Amniotic stem cell (primary cell): ENCODE measurements at regions not wholly inside any gene's neighbourhood (a gene's known extent, or its start where the extent isn't known, plus 50 kb on each side); places are given as distances from the start of the nearest gene placed in this dataset.
"Not testable (repeated sequence)": the region's sequence is repeated elsewhere in the genome, so short reads cannot be mapped to it uniquely, and the experiment has no call there.

ENCODE experiments used
- DNase-seq: peaks from one replicate; lab custom pipeline; 2025; lab: John Stamatoyannopoulos, UW

DNA sequence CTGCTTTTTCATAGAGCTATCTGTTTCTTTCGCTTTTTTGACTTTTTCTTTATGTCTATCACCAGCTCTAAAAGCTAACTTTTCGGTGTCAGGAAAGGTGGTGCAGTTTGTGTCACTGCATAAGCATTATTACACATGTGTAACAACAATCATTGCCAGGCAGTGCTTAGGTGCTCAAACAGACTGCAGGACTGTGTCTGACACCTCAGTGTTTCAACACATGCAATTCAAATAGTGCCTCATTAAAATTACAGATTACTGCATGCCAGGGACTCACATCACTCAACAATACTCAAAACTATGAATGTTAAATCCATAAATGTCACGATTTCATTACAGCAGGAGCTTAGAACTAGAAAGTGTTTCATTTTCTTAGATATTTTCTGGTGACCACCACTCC, 265.3 kb upstream of the SMIM30 start:
- DNase-seq, result no peak

GRCh38 chr7:113379746-113380145, 261.4 kb upstream of the SMIM30 start:
- no peak for DNase-seq

DNA sequence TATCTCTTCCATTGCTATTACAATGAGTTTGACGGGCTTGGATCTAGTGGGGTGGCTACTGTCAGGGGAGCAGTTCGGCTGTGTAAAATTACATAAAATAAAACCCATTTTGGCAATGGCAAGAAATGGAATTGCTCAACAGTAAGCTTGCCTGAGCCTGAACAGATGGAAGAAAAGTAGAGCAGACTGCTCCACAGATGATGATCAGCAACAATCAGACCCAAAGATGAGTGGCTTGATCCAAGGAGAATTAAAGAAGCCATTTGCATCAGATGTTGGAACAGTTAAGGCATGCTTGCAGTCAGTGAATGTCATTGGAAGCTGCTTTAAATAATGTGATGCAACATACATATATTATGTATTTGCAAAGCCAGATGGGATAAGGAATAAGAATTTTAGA, 256.6 kb upstream of the SMIM30 start:
- no peak for DNase-seq

DNA sequence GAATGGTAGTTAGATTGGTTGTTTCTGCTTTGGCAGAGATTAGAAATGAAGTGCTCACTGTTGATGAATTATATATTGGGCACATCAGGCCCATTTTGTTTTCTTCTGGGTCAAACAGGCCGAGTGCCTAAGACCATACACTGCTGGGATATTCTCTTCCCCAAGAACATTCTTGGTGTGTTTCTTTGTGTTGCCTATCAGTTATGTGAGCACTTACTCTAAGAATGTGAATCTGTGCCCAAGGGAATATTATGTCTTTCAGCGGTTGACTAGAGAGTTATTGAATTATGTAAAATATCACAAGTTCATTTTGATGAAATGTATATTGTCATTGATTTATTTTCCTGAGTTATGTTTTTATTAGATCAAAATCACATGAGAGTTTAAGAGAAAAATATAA, 255.5 kb upstream of the SMIM30 start:
- no peak for DNase-seq

- no peak for DNase-seq
These were observed 253.2 kb upstream of the SMIM30 start for GRCh38 chr7:113371416-113372043.

DNA sequence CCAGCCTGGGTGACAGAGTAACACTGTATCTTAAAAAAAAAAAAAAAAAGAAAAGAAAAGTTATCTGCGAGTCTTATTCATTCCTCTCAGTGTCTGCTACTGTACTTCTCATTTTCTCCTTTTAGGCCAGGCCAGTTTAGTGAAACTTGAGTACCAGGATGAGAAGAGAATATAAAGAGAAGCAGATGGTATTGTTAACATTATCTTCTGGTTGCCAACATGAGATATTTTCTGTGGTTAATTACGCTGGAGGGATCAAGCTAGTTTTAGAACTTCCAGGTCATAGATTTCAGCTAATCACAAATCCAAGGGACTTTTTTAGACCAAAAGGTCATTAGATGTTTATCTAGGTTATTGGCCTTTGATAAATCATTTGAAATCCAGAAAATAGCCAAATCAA, 252.6 kb upstream of the SMIM30 start:
- no peak for DNase-seq

GRCh38 chr7:113368256-113368655, 249.9 kb upstream of the SMIM30 start:
- DNase-seq, result no peak

GRCh38 chr7:113367041-113367586, 248.8 kb upstream of the SMIM30 start:
- DNase-seq, result no peak

GRCh38 chr7:113366122-113366521, 247.8 kb upstream of the SMIM30 start:
- no peak for DNase-seq

DNA sequence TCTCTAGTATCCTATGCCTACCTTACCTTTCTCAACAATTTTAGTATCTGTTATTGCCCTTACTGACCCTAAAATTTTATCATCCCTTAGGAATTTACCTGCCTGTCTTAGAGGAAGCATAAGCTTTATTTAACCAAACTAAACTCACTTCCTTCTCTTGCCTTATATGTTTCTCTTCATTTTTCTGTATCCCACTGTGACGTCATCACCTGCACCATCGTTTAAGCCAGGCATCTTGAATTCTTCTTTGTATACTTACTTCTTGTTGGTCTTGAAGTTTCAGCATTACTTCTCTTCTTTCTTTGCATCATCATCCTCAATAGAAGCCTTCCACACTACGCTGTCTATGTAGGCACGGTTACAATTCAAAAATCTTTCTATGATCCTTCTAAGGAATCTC, 231.0 kb upstream of the SMIM30 start:
- DNase-seq, result no peak

DNA sequence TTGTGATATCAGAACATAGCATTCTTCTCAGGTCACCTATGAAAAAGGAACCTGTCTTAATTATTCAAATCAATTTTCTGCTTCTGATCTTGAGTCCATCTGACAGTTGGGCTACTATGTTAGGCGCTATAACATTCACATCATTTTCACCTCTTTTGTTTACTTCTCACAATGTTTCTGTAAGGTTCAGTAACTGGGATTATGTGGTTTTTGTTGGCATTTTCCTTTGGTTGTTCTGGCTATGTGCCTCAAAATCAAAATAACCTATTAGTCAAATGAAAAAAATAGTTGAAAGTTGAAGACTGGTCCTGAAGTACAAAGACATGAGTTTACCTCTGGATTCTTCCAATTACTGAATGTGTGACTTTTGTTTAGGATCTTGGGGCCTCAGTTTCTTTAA, 221.3 kb upstream of the SMIM30 start:
- DNase-seq, result no peak

DNA sequence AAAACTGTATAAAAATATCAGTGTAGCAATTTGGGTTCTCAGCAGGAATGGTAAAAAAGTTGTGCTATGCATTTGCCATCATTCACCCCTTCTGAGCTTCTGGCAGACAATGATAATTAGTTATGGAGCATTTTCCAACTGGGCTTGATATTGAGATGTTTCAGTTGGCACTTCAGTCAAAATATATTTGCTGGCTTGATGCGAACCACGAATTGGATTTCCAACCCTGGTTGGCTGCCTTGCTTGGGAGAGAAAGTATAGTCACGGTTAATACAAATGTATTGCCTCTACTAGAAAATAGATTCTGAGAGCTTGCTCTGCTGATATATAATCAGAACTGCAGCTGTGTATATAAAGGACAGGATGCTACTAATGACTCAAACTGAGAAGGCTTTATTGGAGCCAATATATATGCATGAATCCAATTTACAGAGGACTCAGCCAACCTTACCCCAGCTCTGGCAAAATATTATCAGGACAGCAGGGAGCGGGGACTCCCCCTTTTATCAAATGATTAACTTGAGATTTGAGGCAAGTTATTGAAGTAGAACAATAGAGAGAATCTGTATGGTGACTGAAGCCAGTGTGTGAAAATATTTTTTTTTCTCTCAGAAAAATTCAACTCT, 219.8 kb upstream of the SMIM30 start:
- DNase-seq, result no peak

- not testable (repeated sequence) for DNase-seq
These were observed 218.5 kb upstream of the SMIM30 start for GRCh38 chr7:113336838-113337237.

GRCh38 chr7:113331155-113331898, 213.0 kb upstream of the SMIM30 start:
- no peak for DNase-seq

DNA sequence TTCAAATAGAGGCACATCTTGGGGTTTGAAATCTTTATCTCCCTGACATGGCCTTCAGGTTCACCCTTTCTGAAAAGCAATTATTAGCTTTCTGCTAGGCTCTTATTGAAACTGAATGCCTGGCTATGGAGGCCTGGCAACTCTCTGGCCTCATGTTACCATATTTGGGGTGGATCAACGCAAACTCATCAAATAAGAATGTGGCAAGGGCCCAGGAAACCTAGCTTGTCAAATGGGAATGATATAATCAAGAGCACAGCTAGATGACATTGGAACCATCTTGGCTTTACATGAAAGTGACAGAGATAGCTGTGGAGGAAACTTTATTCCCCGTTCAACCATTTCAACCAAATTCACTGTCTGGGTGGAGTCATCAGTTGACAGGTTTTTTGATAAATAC, 202.8 kb upstream of the SMIM30 start:
- no peak for DNase-seq

- no peak for DNase-seq
These were observed 202.1 kb upstream of the SMIM30 start for GRCh38 chr7:113320419-113320818.

GRCh38 chr7:113314594-113314993, 196.2 kb upstream of the SMIM30 start:
- no peak for DNase-seq

DNA sequence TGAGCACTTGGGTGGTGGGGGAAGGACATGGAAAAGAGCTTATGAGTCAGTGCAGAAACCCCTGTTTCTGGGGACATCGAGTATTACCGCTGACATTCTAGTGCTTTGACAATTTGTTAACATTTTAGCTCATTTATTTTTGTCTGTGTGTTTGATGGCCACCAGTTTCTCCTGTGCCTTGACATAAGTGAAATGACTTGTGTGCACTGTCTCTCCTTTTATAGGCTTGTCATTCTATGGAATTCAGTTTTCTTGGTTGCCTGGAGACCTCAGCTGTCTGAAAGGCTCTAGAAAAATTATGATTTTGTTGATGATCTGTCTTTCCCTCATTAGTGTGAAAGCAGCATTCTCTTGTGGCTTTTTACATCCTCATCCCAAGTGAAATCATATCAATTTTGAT, 190.0 kb upstream of the SMIM30 start:
- no peak for DNase-seq

- DNase-seq, result no peak
These were observed 188.8 kb upstream of the SMIM30 start for GRCh38 chr7:113307147-113307546.

DNA sequence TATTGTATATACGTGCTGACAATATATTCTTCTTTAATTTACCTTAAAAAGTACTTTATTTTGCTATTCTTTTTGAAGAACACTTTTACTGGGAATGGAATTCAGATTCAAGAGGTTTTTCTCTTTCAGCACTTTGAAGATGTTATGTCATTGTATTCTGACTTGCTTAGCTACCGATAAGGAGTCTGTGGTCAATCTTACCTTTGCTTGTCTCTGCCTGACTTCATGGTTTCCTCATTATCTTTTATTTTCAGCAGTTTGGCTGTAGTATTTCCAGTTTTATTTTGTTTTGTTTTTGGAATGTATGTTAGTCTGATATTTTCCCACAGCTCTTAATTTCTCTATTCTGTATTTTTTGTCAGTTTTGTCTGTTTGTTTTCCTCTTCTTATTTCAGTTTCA, 187.9 kb upstream of the SMIM30 start:
- no peak for DNase-seq

DNA sequence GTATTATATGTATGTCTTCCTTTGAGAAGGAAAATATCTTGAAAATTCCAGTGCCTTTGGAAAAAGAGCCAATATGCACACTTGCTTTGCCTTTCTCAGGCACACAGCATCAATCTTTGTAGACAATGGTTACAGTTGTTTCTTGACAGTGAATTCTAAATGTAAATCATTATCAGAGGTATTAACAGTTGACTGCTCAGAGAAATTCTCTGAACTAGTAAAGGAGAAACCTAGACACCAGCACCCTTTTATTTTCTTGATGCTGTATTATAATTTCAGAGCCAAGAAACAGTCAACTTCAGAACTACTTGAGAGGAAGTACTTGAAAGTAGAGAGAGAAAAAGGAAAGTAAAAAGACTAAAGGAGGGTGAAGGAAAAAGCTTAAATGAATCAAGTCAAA, 185.8 kb upstream of the SMIM30 start:
- DNase-seq, result no peak

- DNase-seq, result not testable (repeated sequence)
These were observed 185.0 kb upstream of the SMIM30 start for GRCh38 chr7:113303388-113303787.

DNA sequence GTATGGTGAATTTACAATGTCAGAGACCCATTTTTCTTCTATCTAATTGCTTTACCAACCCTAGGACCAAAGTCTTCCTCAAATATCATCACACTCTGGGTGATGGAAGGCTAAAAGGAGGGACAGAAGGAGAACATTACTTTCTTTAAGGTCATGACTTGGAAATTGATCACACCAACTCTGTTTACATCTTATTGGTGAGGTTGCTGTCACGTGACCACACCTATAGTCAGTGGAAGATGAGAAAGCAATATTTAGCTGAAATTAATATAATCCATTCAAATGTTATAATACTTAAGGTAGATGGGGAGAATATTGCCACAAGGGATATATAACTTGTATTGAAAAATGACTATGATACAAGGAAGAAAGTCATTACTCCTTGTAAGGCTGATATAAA, 183.6 kb upstream of the SMIM30 start:
- no peak for DNase-seq
